IMR-90 (cell line): ENCODE measurements at regions not wholly inside any gene's neighbourhood (a gene's known extent, or its start where the extent isn't known, plus 50 kb on each side); places are given as distances from the start of the nearest gene placed in this dataset.

Source experiments
- ATAC-seq: fragments of 200-7000 bp; cut with Tn5 transposase; 2 replicates; pipeline ENCODE4 v1.9.1; 2020; ENCODE audit warnings: low read depth, mild to moderate bottlenecking, moderate library complexity
- BruUV-seq: library from RNA; stranded (reverse); fragments of 400-500 nt; replicated peaks from 2 replicates; lab custom pipeline; 2021; lab: Mats Ljungman, UMichigan
- CTCF ChIA-PET: fragments of 300-600 bp; formaldehyde crosslinking; extraction: SDS; loops from one replicate; lab custom pipeline; 2021; ENCODE audit warnings: antibody characterized with exemption; lab: Yijun Ruan, JAX
- POLR2A ChIA-PET: fragments of 300-600 bp; sonication (Branson Sonifier 250); formaldehyde crosslinking; loops from one replicate; lab custom pipeline; 2022; ENCODE audit warnings: antibody characterized with exemption; ENCODE audit not compliant: unreplicated experiment; lab: Charles Lee
- DNase-seq: peaks from one replicate; pipeline ENCODE4 v3.0.0; 2013
- H2AFZ ChIP-seq: replicated peaks from 2 replicates; pipeline ENCODE3; 2013; ENCODE audit warnings: low read length, mild to moderate bottlenecking; ENCODE audit not compliant: poor library complexity
- H2AK5ac ChIP-seq: 2 replicates; pipeline ENCODE4 v1.6.1; 2013; ENCODE audit warnings: low read depth, low read length, inconsistent platforms
- H2AK9ac ChIP-seq: replicated peaks from 2 replicates; pipeline ENCODE3; 2013; ENCODE audit warnings: mild to moderate bottlenecking, low read depth, low read length, moderate library complexity; ENCODE audit not compliant: poor library complexity
- H2BK120ac ChIP-seq: 2 replicates; pipeline ENCODE4 v1.6.1; 2013; ENCODE audit warnings: low read depth, low read length, inconsistent platforms
- H2BK15ac ChIP-seq: 3 replicates; pipeline ENCODE4 v1.6.1; 2013; ENCODE audit warnings: low read depth, low read length, inconsistent platforms
- H2BK20ac ChIP-seq: 2 replicates; pipeline ENCODE4 v1.6.1; 2013; ENCODE audit warnings: low read depth, mild to moderate bottlenecking, inconsistent platforms, low read length, moderate library complexity
- H2BK5ac ChIP-seq: 2 replicates; pipeline ENCODE4 v1.6.1; 2013; ENCODE audit warnings: mild to moderate bottlenecking, low read depth, low read length, inconsistent platforms; ENCODE audit not compliant: poor library complexity, severe bottlenecking
- H3K14ac ChIP-seq: replicated peaks from 2 replicates; pipeline ENCODE4 v1.6.1; 2013; ENCODE audit warnings: low read depth, low read length, inconsistent platforms
- H3K18ac ChIP-seq: 2 replicates; pipeline ENCODE4 v1.6.1; 2013; ENCODE audit warnings: low read depth, low read length, control low read depth
- H3K23ac ChIP-seq: 2 replicates; pipeline ENCODE4 v1.6.1; 2013; ENCODE audit warnings: low read depth, low read length, inconsistent platforms
- H3K27ac ChIP-seq: 2 replicates; pipeline ENCODE4 v1.5.1; 2013; ENCODE audit warnings: mild to moderate bottlenecking, control low read depth, low read length; ENCODE audit not compliant: insufficient read depth
- H3K27me3 ChIP-seq: 2 replicates; pipeline ENCODE4 v1.6.1; 2013; ENCODE audit warnings: low read length; ENCODE audit not compliant: control insufficient read depth, insufficient read depth
- H3K36me3 ChIP-seq: 2 replicates; pipeline ENCODE4 v1.6.1; 2013; ENCODE audit warnings: low read length, mixed read lengths; ENCODE audit not compliant: control insufficient read depth, insufficient read depth
- H3K4ac ChIP-seq: 2 replicates; pipeline ENCODE4 v1.6.1; 2013; ENCODE audit warnings: low read depth, low read length, inconsistent platforms
- H3K4me1 ChIP-seq: 2 replicates; pipeline ENCODE4 v1.6.1; 2013; ENCODE audit warnings: low read length, mixed read lengths; ENCODE audit not compliant: control insufficient read depth, insufficient read depth
- H3K4me2 ChIP-seq: 2 replicates; pipeline ENCODE4 v1.6.1; 2013; ENCODE audit warnings: low read depth, mild to moderate bottlenecking, control low read depth, low read length, moderate library complexity
- H3K4me3 ChIP-seq: 2 replicates; pipeline ENCODE4 v1.5.1; 2013; ENCODE audit warnings: low read depth, mild to moderate bottlenecking, control low read depth, low read length, moderate library complexity; ENCODE audit not compliant: insufficient read depth
- H3K56ac ChIP-seq: 2 replicates; pipeline ENCODE4 v1.6.1; 2013; ENCODE audit warnings: low read length, inconsistent platforms; ENCODE audit not compliant: insufficient read depth; ENCODE audit errors: extremely low read depth
- H3K79me1 ChIP-seq, 2 experiments: 2 replicates each; pipeline ENCODE4 v1.6.1; 2013; ENCODE audit warnings: low read length in 2 of 2, inconsistent platforms in 1 of 2, low read depth in 1 of 2
- H3K9ac ChIP-seq: 2 replicates; pipeline ENCODE4 v1.6.1; 2013; ENCODE audit warnings: low read depth, low read length, control low read depth
- H3K9me1 ChIP-seq: 2 replicates; pipeline ENCODE4 v1.6.1; 2013; ENCODE audit warnings: low read length, inconsistent platforms; ENCODE audit not compliant: insufficient read depth
- H3K9me3 ChIP-seq: 2 replicates; pipeline ENCODE4 v1.6.1; 2013; ENCODE audit warnings: low read length; ENCODE audit not compliant: control insufficient read depth, insufficient read depth
- H4K20me1 ChIP-seq: 2 replicates; pipeline ENCODE4 v1.6.1; 2013; ENCODE audit warnings: low read length, inconsistent platforms; ENCODE audit not compliant: insufficient read depth
- H4K5ac ChIP-seq: 2 replicates; pipeline ENCODE4 v1.6.1; 2013; ENCODE audit warnings: mild to moderate bottlenecking, low read depth, low read length, control low read depth
- H4K8ac ChIP-seq, 2 experiments: 2 replicates each; pipeline ENCODE4 v1.6.1; 2013; ENCODE audit warnings: low read depth in 2 of 2, low read length in 2 of 2, control low read depth in 1 of 2, inconsistent platforms in 1 of 2
- H4K91ac ChIP-seq: 2 replicates; pipeline ENCODE4 v1.6.1; 2013; ENCODE audit warnings: low read depth, low read length, inconsistent platforms; ENCODE audit not compliant: insufficient read depth
- BHLHE40 ChIP-seq: fragments of 150-350 bp; IDR thresholded peaks from 2 replicates; pipeline ENCODE4 v1.6.1; 2016; ENCODE audit warnings: mild to moderate bottlenecking, low read depth, low read length
- CEBPB ChIP-seq: IDR thresholded peaks from 2 replicates; pipeline ENCODE4 v1.6.1; 2012; ENCODE audit warnings: low read depth, low read length, improper control_type of control experiment
- CHD1 ChIP-seq: IDR thresholded peaks from 2 replicates; pipeline ENCODE4 v1.6.1; 2012; ENCODE audit warnings: low read depth, low read length, improper control_type of control experiment
- CTCF ChIP-seq: conservative IDR thresholded peaks from 2 replicates; pipeline ENCODE4 v1.5.1; 2012; ENCODE audit warnings: mild to moderate bottlenecking, low read depth, low read length, improper control_type of control experiment
- ELK1 ChIP-seq: fragments of 150-350 bp; IDR thresholded peaks from 2 replicates; pipeline ENCODE4 v1.6.1; 2016; ENCODE audit warnings: low read depth, mild to moderate bottlenecking, low read length, moderate library complexity, borderline replicate concordance
- MAFK ChIP-seq: IDR thresholded peaks from 2 replicates; pipeline ENCODE4 v1.6.1; 2012; ENCODE audit warnings: low read depth, low read length, improper control_type of control experiment
- MAZ ChIP-seq: IDR thresholded peaks from 2 replicates; pipeline ENCODE4 v1.6.1; 2012; ENCODE audit warnings: low read depth, mild to moderate bottlenecking, low read length, improper control_type of control experiment, moderate library complexity, borderline replicate concordance
- MXI1 ChIP-seq: IDR thresholded peaks from 2 replicates; pipeline ENCODE4 v1.6.1; 2012; ENCODE audit warnings: low read depth, mild to moderate bottlenecking, low read length, moderate library complexity, borderline replicate concordance
- NFE2L2 ChIP-seq: fragments of 150-350 bp; IDR thresholded peaks from 2 replicates; pipeline ENCODE4 v1.6.1; 2016; ENCODE audit warnings: low read depth, mild to moderate bottlenecking, low read length
- POLR2A ChIP-seq: IDR thresholded peaks from 2 replicates; pipeline ENCODE4 v1.6.1; 2012; ENCODE audit warnings: mild to moderate bottlenecking, low read depth, low read length
- RAD21 ChIP-seq: IDR thresholded peaks from 2 replicates; pipeline ENCODE4 v1.6.1; 2012; ENCODE audit warnings: low read length, improper control_type of control experiment
- RCOR1 ChIP-seq: IDR thresholded peaks from 2 replicates; pipeline ENCODE4 v1.6.1; 2012; ENCODE audit warnings: mild to moderate bottlenecking, low read length, improper control_type of control experiment; ENCODE audit not compliant: insufficient replicate concordance
- RFX5 ChIP-seq: IDR thresholded peaks from 2 replicates; pipeline ENCODE4 v1.8.0; 2012; ENCODE audit warnings: low read depth, mild to moderate bottlenecking, low read length, moderate library complexity
- SMC3 ChIP-seq: fragments of 150-350 bp; IDR thresholded peaks from 2 replicates; pipeline ENCODE4 v1.6.1; 2016; ENCODE audit warnings: low read depth, mild to moderate bottlenecking, antibody characterized with exemption, low read length, moderate library complexity
- USF2 ChIP-seq: fragments of 150-350 bp; IDR thresholded peaks from 2 replicates; pipeline ENCODE4 v1.6.1; 2017; ENCODE audit warnings: mild to moderate bottlenecking, antibody characterized with exemption, low read length, low read depth
- WGBS, 2 experiments: methylation state at CpG; one replicate each; pipeline versions ENCODE4 v1.1.5 to v1.1.7; 2013; ENCODE audit warnings: missing lambda C conversion rate in 2 of 2; ENCODE audit not compliant: insufficient read length in 1 of 2; ENCODE audit errors: extremely low coverage in 2 of 2; 5-methylcytosine and 5-hydroxymethylcytosine counted together
- dilution Hi-C: fragments of 300-500 bp; cut with HindIII; formaldehyde crosslinking; loops from one replicate; pipeline ENCODE4 v1.14.3; 2018; ENCODE audit warnings: low sequenced_read_pairs; ENCODE audit not compliant: unreplicated experiment
- in situ Hi-C: fragments of 300-500 bp; cut with MboI; formaldehyde crosslinking; loops from 3 replicates; pipeline ENCODE4 v1.14.3; 2019; ENCODE audit warnings: low sequenced_read_pairs, inconsistent platforms, mixed read lengths
- intact Hi-C: fragments of 100-400 bp; cut with micrococcal nuclease; formaldehyde crosslinking; loops from 2 replicates; pipeline ENCODE4 v1.10.0; 2022

DNA sequence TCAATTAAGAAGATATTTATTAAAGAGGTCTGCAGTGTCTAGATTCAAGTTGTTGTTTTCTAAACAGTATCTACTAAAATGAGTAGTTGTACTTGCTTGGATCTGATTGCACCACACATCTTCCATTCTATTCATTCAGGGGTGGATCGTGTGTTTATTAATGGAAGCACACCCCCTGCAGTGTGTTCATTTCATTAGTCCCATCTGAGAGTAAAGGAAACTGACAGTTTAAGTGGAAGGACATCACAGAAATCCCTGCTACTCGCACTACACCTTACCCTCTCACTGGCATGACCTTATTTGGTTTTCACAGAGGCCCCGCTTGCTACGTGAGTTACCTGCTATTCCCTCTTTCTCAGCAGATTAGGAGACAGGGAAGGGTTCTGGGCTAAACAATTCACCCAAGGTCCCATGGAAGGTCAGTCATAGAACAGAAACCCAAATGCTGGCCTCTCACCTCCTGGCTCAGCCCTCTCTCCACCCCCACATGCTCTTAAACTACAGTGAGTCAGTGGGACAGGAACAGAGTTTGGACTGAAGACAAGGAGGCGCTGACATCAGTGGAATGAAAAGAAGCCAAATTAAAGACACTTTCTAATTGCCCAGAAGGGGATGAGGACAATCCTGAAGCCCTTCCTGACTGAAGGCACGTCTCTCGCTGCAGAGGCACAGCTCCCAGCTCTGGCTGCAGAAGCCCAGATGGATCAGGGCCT lies 369.2 kb upstream of the NRP1 start:
- Histone ChIP-seq H4K5ac (peak overlapping the region; percentile 53), H3K36me3 (no peaks in the 10 kb centered on the region), H3K4me3 (no peak overlapping the region), H3K4me1 (peaks cover 3% of the 10 kb centered on the region; the same call in 1 of the 2 replicates), H3K27me3 (peaks cover 1% of the 10 kb centered on the region; the same call in 1 of the 2 replicates), H3K4ac (peak overlapping the region; percentile 15; the same call in 1 of the 2 replicates), H3K56ac (peak overlapping the region; percentile 3; the same call in 1 of the 2 replicates), H3K9me1 (no peaks in the 10 kb centered on the region; the same call in none of the 2 replicates), H3K9ac (no peak overlapping the region), H3K23ac (peak overlapping the region; percentile 0; the same call in 1 of the 2 replicates), H2AK9ac (no peak overlapping the region), H3K18ac (peak overlapping the region; percentile 38; the same call in 1 of the 2 replicates), H2AK5ac (no peak overlapping the region), H3K9me3 (no peaks in the 10 kb centered on the region), H2BK20ac (no peak overlapping the region), H4K91ac (no peak overlapping the region), H2BK120ac (peak overlapping the region; percentile 19; the same call in 1 of the 2 replicates), H4K8ac (peak overlapping the region in 1 of 2 experiments; percentile 57; a peak in 1 of 4 replicates), H4K20me1 (no peaks in the 10 kb centered on the region), H2BK15ac (no peak overlapping the region), H2BK5ac (no peak overlapping the region), H3K4me2 (no peak overlapping the region), H3K27ac (no peak overlapping the region), H3K14ac (no peak overlapping the region; the same call in 1 of the 2 replicates), H2AFZ (peak overlapping the region; percentile 16), H3K79me1 (no peaks in the 10 kb centered on the region)
- peak; percentile 44 for DNase-seq
- intact Hi-C loops: loop anchor here (10.0 kb wide), 1 partner anchor 369 kb away; the partner anchor contains the start of gene NRP1
- dilution Hi-C loops: no loop called here
- no TSS peak for BruUV-seq
- peak; percentile 66 for ATAC-seq
- POLR2A ChIA-PET: no interaction called here
- CTCF ChIA-PET: no interaction called here
- in situ Hi-C loops: no loop called here
- WGBS, 2 experiments: no CpG with 5 or more reads among the region's 7 CpGs
- TF ChIP-seq SMC3: no peak
- no peak for TF ChIP-seq USF2
- TF ChIP-seq RAD21: no peak
- no peak for TF ChIP-seq POLR2A
- TF ChIP-seq BHLHE40: no peak
- TF ChIP-seq ELK1: no peak
- TF ChIP-seq CEBPB: no peak
- no peak for TF ChIP-seq CTCF
- no peak for TF ChIP-seq MXI1
- no peak for TF ChIP-seq NFE2L2
- no peak for TF ChIP-seq RFX5
- TF ChIP-seq MAFK: no peak
- TF ChIP-seq CHD1: no peak
- no peak for TF ChIP-seq MAZ
- TF ChIP-seq RCOR1: no peak
